GM21825 (cell line): ENCODE measurements at regions not wholly inside any gene's neighbourhood (a gene's known extent, or its start where the extent isn't known, plus 50 kb on each side); places are given as distances from the start of the nearest gene placed in this dataset.
"Not testable (repeated sequence)": the region's sequence is repeated elsewhere in the genome, so short reads cannot be mapped to it uniquely, and the experiment has no call there.

Source experiments
- ATAC-seq: cut with Tn5 transposase; IDR thresholded peaks from one replicate; pipeline ENCODE4 v1.9.1; 2021; ENCODE audit warnings: mild to moderate bottlenecking, moderate library complexity; ENCODE audit not compliant: unreplicated experiment

- no peak for ATAC-seq
Measured at GRCh38 chr12:131213896-131214442, 260.3 kb downstream of the ADGRD1 start.

DNA sequence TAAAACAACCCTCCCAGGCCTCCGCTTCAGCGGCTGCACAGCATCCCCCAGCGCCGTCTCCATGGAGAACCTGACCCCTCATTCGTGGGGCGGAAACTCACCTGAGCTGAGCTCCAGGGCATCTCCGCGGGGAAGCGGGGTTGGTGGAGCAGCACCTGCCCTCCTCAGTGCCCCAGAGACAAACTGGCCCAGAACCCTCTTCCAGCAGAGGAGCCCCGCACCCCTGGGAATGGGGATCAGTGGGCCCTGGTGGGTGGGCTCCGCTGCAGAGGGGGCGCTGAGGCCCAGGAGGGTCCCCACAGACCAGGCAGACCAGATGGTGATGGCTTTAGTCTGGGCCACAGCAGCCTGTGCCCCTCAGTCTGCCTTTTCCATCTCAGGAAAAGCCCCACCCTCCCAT lies 261.2 kb downstream of the ADGRD1 start:
- not testable (repeated sequence) for ATAC-seq

GRCh38 chr12:131216587-131216986 lies 262.9 kb downstream of the ADGRD1 start:
- not testable (repeated sequence) for ATAC-seq

GRCh38 chr12:131217024-131217586 lies 263.4 kb downstream of the ADGRD1 start:
- ATAC-seq: no peak

- no peak for ATAC-seq
Measured at GRCh38 chr12:131218026-131218922, 264.6 kb downstream of the ADGRD1 start.

DNA sequence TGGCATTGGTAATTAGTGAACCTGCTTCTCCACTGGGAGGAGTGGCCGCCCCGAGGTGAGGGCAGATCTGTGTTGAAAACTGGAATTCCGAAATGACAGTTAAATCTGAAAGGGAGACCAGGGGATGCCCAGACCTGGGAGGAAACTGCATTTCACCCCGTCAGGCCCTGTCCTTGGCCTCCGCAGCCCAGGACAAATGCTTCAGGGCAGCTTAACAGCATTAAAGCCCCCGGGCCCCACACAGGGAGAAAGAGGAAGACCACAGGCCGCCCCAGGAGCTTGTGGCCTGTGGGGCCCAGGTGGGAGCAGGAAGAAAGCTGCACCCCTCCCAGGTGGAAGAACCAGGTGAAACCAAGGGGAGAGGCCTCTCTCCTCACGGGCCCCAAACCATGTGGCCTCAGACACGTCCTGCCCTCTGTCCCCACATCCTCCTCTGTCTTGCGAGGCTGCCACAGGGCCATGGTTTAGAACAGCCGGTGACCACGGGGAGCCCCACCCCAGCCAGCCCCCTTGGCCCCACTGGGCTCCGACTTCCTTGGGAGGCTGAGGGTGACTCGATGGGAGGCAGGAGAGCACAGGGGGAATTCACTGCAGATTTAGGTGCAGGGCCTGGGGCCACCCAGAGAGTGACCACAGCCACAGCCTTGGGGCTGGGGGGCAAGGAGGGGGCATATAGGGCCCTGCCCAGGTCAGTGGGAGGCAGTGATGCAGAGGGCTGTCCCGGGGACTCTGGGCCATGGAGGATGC lies 265.4 kb downstream of the ADGRD1 start:
- no peak for ATAC-seq

DNA sequence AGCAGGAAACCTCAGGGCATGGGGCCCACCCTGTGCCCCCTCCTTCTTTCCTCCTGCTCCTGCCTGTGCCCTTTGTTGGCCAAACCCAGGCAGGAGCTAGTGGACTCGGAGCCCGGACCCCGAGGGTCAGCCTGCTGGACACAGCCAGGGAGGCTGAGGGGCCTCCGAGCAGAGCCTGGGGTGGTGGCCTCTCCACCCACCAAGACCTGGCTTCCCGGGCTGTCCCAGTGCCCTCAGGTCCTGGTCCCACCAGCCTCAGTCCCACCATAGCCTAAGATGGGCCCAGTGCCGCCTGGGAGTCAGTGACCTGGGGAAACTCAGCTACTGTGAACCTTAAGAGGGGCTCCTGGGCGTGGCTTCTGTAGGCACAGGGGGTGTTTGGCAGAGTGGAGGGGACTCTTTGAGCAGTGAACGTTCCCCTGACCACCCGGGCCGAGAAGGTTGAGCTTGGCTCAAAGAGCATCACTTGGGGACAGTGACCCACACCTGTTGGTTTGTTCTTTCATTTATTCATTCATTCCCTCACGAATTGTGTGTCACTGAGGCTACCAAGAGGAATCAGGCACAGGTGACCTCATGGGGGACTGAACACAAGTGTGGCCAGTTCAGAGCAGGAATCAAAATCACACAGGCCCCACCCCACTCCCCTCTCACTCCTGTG lies 266.1 kb downstream of the ADGRD1 start:
- ATAC-seq: no peak

- no peak for ATAC-seq
Measured at GRCh38 chr12:131220331-131220685, 266.6 kb downstream of the ADGRD1 start.

DNA sequence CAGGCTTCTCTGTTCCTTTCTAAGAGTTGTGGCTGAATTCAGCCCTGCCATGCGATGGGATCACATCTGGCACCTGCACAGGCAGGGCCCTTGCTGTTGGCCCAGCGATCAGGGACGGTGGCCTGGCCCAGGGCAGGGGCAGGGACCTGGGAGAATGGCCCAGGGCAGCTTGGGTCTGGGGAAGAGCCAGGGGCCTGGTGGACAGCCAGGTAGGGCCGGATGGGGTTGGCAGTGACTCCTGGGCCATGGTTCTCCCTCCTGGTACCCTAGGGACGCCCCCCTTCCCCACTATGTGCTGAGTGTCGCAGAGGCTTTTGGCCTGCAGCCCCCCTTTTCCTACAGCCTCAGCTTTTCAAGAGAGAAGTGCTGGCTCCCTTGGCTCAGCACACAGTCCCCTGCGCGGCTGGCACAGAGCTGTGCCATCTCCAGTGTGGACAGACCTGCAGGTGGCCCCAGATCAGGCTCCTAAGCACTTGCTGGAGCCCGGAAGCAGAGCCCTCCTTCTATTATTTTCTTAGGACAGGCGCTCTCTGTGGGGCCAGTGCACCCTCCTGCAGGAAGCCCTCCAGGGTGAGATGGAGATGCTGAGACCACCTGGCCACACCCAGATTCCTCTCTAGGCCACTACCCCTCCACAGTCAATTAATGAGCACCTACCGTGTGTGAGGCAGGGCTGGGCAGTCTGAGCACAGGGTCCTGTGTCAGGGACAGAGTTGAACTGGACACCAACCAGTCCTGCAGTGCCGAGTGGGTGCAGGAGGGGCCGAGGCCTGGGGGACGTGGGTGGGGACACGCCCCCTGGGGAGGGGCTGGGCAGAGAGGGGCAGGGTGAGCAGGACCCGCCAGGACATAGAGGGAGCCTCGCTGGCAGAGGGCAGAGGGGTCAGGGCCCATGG lies 267.6 kb downstream of the ADGRD1 start:
- ATAC-seq: no peak

GRCh38 chr12:131221957-131222328 lies 268.2 kb downstream of the ADGRD1 start:
- ATAC-seq: no peak

DNA sequence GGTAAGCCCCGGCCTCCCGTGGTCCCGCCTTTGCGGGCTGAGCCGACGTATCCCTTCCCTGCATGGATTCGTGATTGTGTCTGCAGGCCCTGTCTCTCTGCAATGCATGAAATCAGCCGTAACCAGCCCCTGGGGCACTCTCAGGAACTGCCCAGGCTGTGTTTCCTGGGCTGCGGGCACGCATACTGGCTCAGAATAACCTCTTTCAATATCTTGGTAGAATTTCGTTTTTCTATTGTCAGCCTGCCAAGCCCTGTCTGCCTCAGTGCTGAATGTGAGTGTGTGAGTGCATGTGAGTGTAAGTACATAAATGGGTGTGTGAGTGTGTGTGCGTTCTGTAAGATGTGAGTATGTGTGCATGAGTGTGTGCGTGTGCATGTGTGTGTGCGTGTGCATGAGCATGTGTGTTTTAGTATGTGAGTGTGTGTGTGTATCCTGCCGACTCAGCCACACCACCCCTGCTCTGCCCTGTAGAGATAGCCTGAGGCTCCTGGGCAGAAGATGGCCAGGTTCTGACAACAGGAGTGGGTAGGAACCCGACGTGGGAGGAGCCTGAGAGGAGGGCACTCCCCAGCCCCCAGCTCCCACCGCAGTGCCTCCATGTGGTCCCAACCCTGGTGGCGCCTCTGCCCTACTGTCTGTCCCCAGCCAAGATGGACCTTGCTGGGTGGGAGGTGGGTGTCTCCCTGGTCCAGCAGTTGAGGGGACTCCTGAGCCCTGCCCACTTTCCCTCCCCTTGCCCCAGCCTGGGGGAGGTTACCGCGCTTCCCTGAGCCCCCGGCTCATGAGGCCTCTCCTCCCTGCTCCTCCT lies 268.8 kb downstream of the ADGRD1 start:
- ATAC-seq: peak; percentile 73

- ATAC-seq: no peak
Measured at GRCh38 chr12:131223171-131223761, 269.6 kb downstream of the ADGRD1 start.

GRCh38 chr12:131223791-131224225 lies 270.1 kb downstream of the ADGRD1 start:
- no peak for ATAC-seq

DNA sequence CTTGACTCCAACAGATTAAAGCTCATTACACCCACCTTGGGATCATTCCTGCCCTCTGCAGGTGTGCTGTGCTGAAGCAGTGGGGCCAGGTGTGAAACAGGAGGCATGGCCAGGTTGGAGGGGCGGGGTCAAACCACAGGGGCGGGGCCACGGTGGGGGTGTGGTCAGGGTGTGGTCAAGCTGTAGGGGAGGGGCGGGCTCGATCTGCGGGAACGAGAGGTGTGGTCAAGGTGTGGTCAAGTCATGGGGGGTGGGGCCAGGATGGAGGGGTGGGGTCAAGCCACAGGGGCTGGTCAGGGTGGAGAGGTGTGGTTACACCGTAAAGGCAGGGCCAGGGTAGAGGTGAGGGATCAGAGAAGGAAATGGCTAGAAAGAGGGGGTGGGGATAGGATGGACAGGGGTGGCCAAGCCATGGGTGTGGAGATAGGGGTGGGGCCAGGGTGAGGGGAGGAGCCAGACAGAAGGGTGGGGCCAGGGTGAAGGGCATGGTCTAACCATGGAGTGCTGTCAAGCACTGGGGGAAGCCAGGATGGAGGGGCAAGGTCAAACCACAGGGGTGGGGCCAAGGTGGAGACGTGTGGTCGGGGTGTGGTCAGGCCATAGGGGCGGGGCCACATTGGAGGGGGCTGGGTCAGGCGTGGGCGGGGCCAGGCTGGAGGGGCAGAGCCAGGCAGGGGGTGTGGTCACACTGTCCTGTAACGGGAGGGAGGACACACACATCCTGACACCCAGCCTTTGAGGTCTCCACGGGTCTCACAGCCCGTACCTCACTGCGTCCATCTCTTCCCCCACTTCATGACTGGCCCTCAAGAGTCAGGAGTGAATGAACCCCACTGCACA lies 270.7 kb downstream of the ADGRD1 start:
- ATAC-seq: not testable (repeated sequence)

DNA sequence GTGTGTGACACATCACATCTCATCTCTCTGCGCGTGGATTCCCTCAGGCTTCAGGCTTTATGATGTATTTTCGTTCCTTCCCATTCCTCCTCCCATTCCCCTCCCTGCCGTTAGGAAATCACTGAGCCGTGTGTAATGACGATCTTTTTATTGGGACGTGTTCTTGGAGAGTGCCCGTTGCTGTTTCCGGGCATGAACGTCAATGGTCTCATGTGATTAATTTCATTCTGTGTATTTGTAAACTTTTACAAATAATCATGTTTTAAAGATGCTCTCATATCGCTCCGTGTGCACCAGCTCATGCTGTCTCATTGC lies 271.3 kb downstream of the ADGRD1 start:
- ATAC-seq: not testable (repeated sequence)

- ATAC-seq: no peak
Measured at GRCh38 chr12:131226345-131227265, 272.9 kb downstream of the ADGRD1 start.

- not testable (repeated sequence) for ATAC-seq
Measured at GRCh38 chr12:131227641-131228040, 273.9 kb downstream of the ADGRD1 start.
